Dendritic cell treated with granulocyte-macrophage colony-stimulating factor and Interleukin-4, amounts not matched to agents 40 ng/mL and 50 ng/mL, for 4 days (primary cell): ENCODE measurements at regions not wholly inside any gene's neighbourhood (a gene's known extent, or its start where the extent isn't known, plus 50 kb on each side); places are given as distances from the start of the nearest gene placed in this dataset.

ENCODE experiments used
- H3K27ac Mint-ChIP-seq: one replicate; pipeline ENCODE4 v1.8.0; 2022; ENCODE audit warnings: mild to moderate bottlenecking, mixed read lengths
- H3K27me3 Mint-ChIP-seq: one replicate; pipeline ENCODE4 v1.8.0; 2022; ENCODE audit warnings: mild to moderate bottlenecking, mixed read lengths
- H3K36me3 Mint-ChIP-seq: one replicate; pipeline ENCODE4 v1.8.0; 2022; ENCODE audit warnings: low read depth, mixed read lengths
- H3K4me1 Mint-ChIP-seq: one replicate; pipeline ENCODE4 v1.8.0; 2022; ENCODE audit warnings: low read depth, mixed read lengths
- H3K4me3 Mint-ChIP-seq: one replicate; pipeline ENCODE4 v1.8.0; 2022; ENCODE audit warnings: mild to moderate bottlenecking, moderate library complexity, mixed read lengths
- H3K9me3 Mint-ChIP-seq: one replicate; pipeline ENCODE4 v1.8.0; 2022; ENCODE audit warnings: mixed read lengths
- intact Hi-C: fragments of 100-400 bp; cut with micrococcal nuclease; formaldehyde crosslinking; loops from one replicate; pipeline ENCODE4 v1.15.0; 2022

GRCh38 chr22:49567899-49568750, 259.5 kb downstream of the BRD1 start:
- H3K27me3 Mint-ChIP-seq, result no peaks in the 10 kb centered on the region
- no peaks in the 10 kb centered on the region for H3K4me1 Mint-ChIP-seq
- no peak overlapping the region for H3K27ac Mint-ChIP-seq
- intact Hi-C loops, result no loop called here
- H3K4me3 Mint-ChIP-seq, result no peak overlapping the region
- H3K36me3 Mint-ChIP-seq, result no peaks in the 10 kb centered on the region
- no peaks in the 10 kb centered on the region for H3K9me3 Mint-ChIP-seq

- H3K36me3 Mint-ChIP-seq, result no peaks in the 10 kb centered on the region
- H3K4me1 Mint-ChIP-seq, result no peaks in the 10 kb centered on the region
- no peaks in the 10 kb centered on the region for H3K9me3 Mint-ChIP-seq
- no peak overlapping the region for H3K27ac Mint-ChIP-seq
- intact Hi-C loops, result no loop called here
- H3K27me3 Mint-ChIP-seq, result no peaks in the 10 kb centered on the region
- no peak overlapping the region for H3K4me3 Mint-ChIP-seq
Observed at GRCh38 chr22:49566693-49567092, 261.0 kb downstream of the BRD1 start.

GRCh38 chr22:49566141-49566541, 261.5 kb downstream of the BRD1 start:
- intact Hi-C loops, result no loop called here
- Mint-ChIP-seq H3K9me3 (peaks cover 3% of the 10 kb centered on the region), H3K27me3 (no peaks in the 10 kb centered on the region), H3K4me1 (no peaks in the 10 kb centered on the region), H3K4me3 (no peak overlapping the region), H3K27ac (no peak overlapping the region), H3K36me3 (no peaks in the 10 kb centered on the region)

- no peak overlapping the region for H3K27ac Mint-ChIP-seq
- H3K9me3 Mint-ChIP-seq, result peaks cover 6% of the 10 kb centered on the region
- H3K36me3 Mint-ChIP-seq, result no peaks in the 10 kb centered on the region
- intact Hi-C loops, result no loop called here
- H3K4me1 Mint-ChIP-seq, result no peaks in the 10 kb centered on the region
- H3K4me3 Mint-ChIP-seq, result no peak overlapping the region
- H3K27me3 Mint-ChIP-seq, result no peaks in the 10 kb centered on the region
Observed at GRCh38 chr22:49565516-49565855, 262.2 kb downstream of the BRD1 start.

- Mint-ChIP-seq H3K4me1 (no peaks in the 10 kb centered on the region), H3K27me3 (no peaks in the 10 kb centered on the region), H3K4me3 (no peak overlapping the region), H3K36me3 (no peaks in the 10 kb centered on the region), H3K9me3 (peaks cover 6% of the 10 kb centered on the region), H3K27ac (no peak overlapping the region)
- intact Hi-C loops, result no loop called here
Observed at GRCh38 chr22:49564666-49565515, 262.8 kb downstream of the BRD1 start.

- intact Hi-C loops, result no loop called here
- H3K27me3 Mint-ChIP-seq, result no peaks in the 10 kb centered on the region
- no peak overlapping the region for H3K27ac Mint-ChIP-seq
- H3K4me3 Mint-ChIP-seq, result no peak overlapping the region
- H3K4me1 Mint-ChIP-seq, result no peaks in the 10 kb centered on the region
- no peaks in the 10 kb centered on the region for H3K36me3 Mint-ChIP-seq
- H3K9me3 Mint-ChIP-seq, result peaks cover 6% of the 10 kb centered on the region
Observed at GRCh38 chr22:49564054-49564453, 263.6 kb downstream of the BRD1 start.

- no peak overlapping the region for H3K27ac Mint-ChIP-seq
- H3K27me3 Mint-ChIP-seq, result no peaks in the 10 kb centered on the region
- H3K36me3 Mint-ChIP-seq, result no peaks in the 10 kb centered on the region
- intact Hi-C loops, result no loop called here
- no peak overlapping the region for H3K4me3 Mint-ChIP-seq
- no peaks in the 10 kb centered on the region for H3K4me1 Mint-ChIP-seq
- H3K9me3 Mint-ChIP-seq, result peaks cover 6% of the 10 kb centered on the region
Observed at GRCh38 chr22:49562685-49563249, 264.9 kb downstream of the BRD1 start.

GRCh38 chr22:49561976-49562375, 265.7 kb downstream of the BRD1 start:
- Mint-ChIP-seq H3K4me3 (no peak overlapping the region), H3K27ac (no peak overlapping the region), H3K4me1 (no peaks in the 10 kb centered on the region), H3K36me3 (no peaks in the 10 kb centered on the region), H3K9me3 (peaks cover 6% of the 10 kb centered on the region), H3K27me3 (no peaks in the 10 kb centered on the region)
- intact Hi-C loops, result no loop called here

- Mint-ChIP-seq H3K9me3 (peaks cover 6% of the 10 kb centered on the region), H3K36me3 (no peaks in the 10 kb centered on the region), H3K4me1 (no peaks in the 10 kb centered on the region), H3K4me3 (no peak overlapping the region), H3K27me3 (no peaks in the 10 kb centered on the region), H3K27ac (no peak overlapping the region)
- intact Hi-C loops, result no loop called here
Observed at GRCh38 chr22:49561338-49561737, 266.3 kb downstream of the BRD1 start.

- intact Hi-C loops, result no loop called here
Observed at GRCh38 chr22:49555526-49555925, 272.1 kb downstream of the BRD1 start.

GRCh38 chr22:49554741-49555140, 272.9 kb downstream of the BRD1 start:
- intact Hi-C loops, result no loop called here
- H3K27ac Mint-ChIP-seq, result no peak overlapping the region
- no peaks in the 10 kb centered on the region for H3K4me1 Mint-ChIP-seq
- peaks cover 40% of the 10 kb centered on the region for H3K9me3 Mint-ChIP-seq
- no peaks in the 10 kb centered on the region for H3K27me3 Mint-ChIP-seq
- no peak overlapping the region for H3K4me3 Mint-ChIP-seq
- no peaks in the 10 kb centered on the region for H3K36me3 Mint-ChIP-seq

More at GRCh38 chr22:49555526-49555925, 272.1 kb downstream of the BRD1 start:
- Mint-ChIP-seq H3K27ac (no peak overlapping the region), H3K27me3 (no peaks in the 10 kb centered on the region), H3K4me1 (no peaks in the 10 kb centered on the region), H3K36me3 (no peaks in the 10 kb centered on the region), H3K9me3 (peaks cover 32% of the 10 kb centered on the region), H3K4me3 (no peak overlapping the region)

GRCh38 chr22:49554296-49554625, 273.4 kb downstream of the BRD1 start:
- H3K4me3 Mint-ChIP-seq, result no peak overlapping the region

GRCh38 chr22:49553518-49554295, 274.0 kb downstream of the BRD1 start:
- Mint-ChIP-seq H3K36me3 (no peaks in the 10 kb centered on the region), H3K27me3 (no peaks in the 10 kb centered on the region), H3K27ac (no peak overlapping the region), H3K4me1 (no peaks in the 10 kb centered on the region), H3K9me3 (peaks cover 43% of the 10 kb centered on the region), H3K4me3 (no peak overlapping the region)
- intact Hi-C loops, result no loop called here

More at GRCh38 chr22:49554296-49554625, 273.4 kb downstream of the BRD1 start:
- Mint-ChIP-seq H3K27ac (no peak overlapping the region), H3K27me3 (no peaks in the 10 kb centered on the region), H3K4me1 (no peaks in the 10 kb centered on the region), H3K36me3 (no peaks in the 10 kb centered on the region), H3K9me3 (peaks cover 43% of the 10 kb centered on the region)
- intact Hi-C loops, result no loop called here

GRCh38 chr22:49553076-49553475, 274.6 kb downstream of the BRD1 start:
- intact Hi-C loops, result no loop called here
- no peaks in the 10 kb centered on the region for H3K27me3 Mint-ChIP-seq
- no peaks in the 10 kb centered on the region for H3K36me3 Mint-ChIP-seq
- no peaks in the 10 kb centered on the region for H3K4me1 Mint-ChIP-seq
- H3K9me3 Mint-ChIP-seq, result peaks cover 43% of the 10 kb centered on the region
- no peak overlapping the region for H3K4me3 Mint-ChIP-seq
- no peak overlapping the region for H3K27ac Mint-ChIP-seq
